NCI-H2029 treated with DMSO at 0.1 percent for 48 hours (cell line): ENCODE measurements at regions not wholly inside any gene's neighbourhood (a gene's known extent, or its start where the extent isn't known, plus 50 kb on each side); places are given as distances from the start of the nearest gene placed in this dataset.

Source experiments
- DNase-seq: peaks from one replicate; lab custom pipeline; 2025; lab: John Stamatoyannopoulos, UW

DNA sequence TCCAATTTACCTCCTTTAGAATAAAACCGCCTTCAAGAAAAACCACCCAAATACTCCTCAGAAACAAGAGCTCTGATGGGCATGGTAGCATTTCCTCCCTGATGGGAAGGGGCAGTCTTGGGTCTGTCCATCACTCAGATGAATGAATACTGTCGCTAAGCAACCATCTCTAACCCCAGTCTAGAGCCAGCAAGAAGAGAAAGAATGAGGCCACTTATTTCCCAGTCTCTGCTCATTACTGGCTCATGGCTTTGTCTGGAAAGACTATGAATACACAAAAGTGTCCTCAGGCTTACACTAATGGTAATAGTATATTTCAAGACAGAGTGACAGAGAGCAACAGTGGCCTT, 51.0 kb upstream of the F3 start:
- no peak for DNase-seq

- DNase-seq = no peak
These were observed 50.4 kb upstream of the F3 start for GRCh38 chr1:94591823-94592570.
